Activated CD4-positive, alpha-beta T cell treated with anti-CD3 and anti-CD28 coated beads, Interleukin-2, Interleukin-6, amounts not matched to agents 100 ng/mL and 50 ng/mL, durations not matched to agents 16 hours and 8 hours (primary cell): ENCODE measurements at regions not wholly inside any gene's neighbourhood (a gene's known extent, or its start where the extent isn't known, plus 50 kb on each side); places are given as distances from the start of the nearest gene placed in this dataset.
"Not testable (repeated sequence)": the region's sequence is repeated elsewhere in the genome, so short reads cannot be mapped to it uniquely, and the experiment has no call there.

ENCODE experiments used
- DNase-seq: peaks from one replicate; pipeline ENCODE4 v3.0.0-alpha.2; 2020

DNA sequence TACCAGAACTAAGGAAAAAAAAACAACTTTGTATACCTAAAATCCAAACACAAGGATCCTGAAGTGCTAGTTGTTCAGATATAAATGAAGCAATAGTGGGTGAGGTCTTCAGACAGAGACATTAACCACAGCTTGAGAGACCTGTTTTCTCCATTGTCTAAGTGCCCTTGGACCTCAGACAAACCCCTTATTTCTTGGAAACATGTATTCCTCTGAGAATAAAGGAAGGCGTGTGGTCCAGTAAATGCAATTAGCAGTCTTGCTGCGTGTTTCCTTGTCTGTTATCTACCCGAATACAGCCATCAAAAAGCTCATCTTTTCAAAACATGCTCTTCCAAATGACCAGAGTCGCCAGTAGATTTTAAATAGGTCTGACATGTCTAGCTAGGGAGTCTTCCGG, 291.1 kb upstream of the NFIA start:
- DNase-seq: no peak

- not testable (repeated sequence) for DNase-seq
Measured at GRCh38 chr1:60773099-60773498, 309.3 kb upstream of the NFIA start.

GRCh38 chr1:60769082-60769481, 313.3 kb upstream of the NFIA start:
- no peak for DNase-seq

GRCh38 chr1:60765204-60765603, 317.2 kb upstream of the NFIA start:
- DNase-seq: peak; percentile 20

- no peak for DNase-seq
Measured at GRCh38 chr1:60764489-60764888, 317.9 kb upstream of the NFIA start.

DNA sequence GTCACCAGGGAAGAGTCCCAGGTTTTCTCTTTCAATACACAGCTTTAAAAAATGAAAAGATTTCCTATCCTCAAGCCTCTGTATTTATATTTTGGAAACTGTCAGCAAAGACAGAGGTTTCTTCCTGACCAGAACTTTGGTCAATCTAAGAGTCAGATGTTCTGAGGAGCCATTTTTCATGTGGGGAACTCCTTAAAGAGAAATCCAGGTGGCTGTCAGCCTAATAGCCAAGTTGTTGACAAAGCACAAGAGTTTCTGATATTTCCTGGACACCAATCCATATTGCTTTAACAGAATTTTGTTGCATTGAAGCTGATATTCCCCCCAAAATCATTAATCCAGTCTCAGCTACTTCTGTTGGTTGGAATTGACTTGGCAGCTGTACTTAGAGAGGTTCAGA, 318.6 kb upstream of the NFIA start:
- no peak for DNase-seq

DNA sequence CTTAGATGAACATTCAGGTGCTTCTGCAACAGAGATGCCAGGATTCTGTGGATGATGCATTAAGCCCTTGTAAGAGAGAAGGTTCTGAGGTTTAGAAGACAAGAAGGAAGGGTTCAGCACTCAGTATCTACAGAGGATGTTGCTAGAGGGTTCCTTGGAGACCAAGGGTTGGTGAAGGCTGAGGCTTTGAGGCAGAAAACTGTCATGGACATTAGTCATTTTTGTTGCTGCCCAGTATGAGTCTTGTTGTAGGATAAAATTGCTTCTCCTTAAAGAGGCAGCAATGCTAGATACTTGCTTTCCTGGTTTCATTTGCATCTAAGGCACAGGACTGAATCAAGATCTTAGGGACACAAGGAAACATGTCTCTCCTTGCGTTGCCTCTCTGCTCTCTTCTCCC, 319.4 kb upstream of the NFIA start:
- DNase-seq: no peak

GRCh38 chr1:60762176-60762575, 320.2 kb upstream of the NFIA start:
- DNase-seq: no peak

GRCh38 chr1:60759291-60759690, 323.1 kb upstream of the NFIA start:
- DNase-seq: no peak

GRCh38 chr1:60757485-60757884, 324.9 kb upstream of the NFIA start:
- DNase-seq: no peak

DNA sequence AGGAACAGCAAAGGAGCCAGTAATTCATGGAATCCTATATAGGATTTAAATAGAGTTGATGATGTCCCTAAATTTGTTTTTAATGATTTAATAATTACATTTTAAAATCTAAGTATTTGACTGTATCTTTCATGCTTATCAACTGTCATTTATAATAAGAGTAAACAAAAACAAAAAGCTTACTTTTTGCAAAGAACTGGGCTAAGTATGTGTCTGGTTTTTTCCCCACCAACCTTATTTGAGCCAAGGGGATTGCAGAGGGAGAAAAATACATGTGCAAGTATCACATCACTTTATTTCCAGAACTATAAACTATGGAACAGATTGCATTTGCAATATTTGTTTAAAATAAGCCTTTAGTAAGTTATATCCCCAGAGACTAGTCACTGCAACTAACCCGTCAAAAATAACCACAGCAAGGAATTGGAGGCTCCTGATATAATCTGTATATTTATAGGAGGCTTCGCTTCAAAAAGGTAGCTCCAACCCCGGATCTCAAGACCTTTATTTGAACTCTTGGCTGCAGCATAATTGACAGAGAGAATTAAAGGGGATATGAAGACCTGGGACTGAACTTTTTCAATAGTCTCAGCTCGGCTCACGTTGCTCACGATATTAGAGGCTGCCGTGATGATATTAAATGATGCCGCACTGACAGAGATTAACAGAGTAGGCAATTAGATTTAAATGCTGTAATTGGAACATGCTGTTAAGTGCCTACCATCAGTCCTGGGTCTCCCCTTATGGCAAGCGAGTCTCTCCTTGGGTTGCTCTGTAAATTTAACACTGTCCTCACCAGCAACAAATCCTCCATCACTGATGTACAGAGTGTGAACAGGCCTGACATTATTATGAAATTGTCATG, 329.1 kb upstream of the NFIA start:
- no peak for DNase-seq

- DNase-seq: no peak
Measured at GRCh38 chr1:60751306-60751705, 331.1 kb upstream of the NFIA start.

DNA sequence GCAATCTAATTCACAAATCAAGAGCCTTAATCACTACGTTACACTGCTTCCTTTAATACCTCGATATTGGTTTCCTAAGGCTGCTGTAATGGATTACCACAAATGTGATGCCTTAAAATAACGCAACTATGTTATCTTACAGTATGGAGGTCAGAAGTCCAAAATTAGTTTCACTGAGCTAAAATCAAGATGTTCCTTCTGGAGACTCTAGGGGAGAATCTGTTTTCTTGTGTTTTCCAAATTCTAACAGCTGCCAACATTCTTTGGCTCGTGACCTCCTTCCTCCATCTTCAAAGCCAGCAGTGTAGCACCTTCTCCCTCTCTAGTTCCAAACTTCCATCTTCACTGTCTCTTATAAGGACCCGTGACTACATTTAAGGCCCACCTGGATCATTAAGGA, 335.0 kb upstream of the NFIA start:
- DNase-seq: no peak

GRCh38 chr1:60746278-60746791, 336.0 kb upstream of the NFIA start:
- DNase-seq: no peak

DNA sequence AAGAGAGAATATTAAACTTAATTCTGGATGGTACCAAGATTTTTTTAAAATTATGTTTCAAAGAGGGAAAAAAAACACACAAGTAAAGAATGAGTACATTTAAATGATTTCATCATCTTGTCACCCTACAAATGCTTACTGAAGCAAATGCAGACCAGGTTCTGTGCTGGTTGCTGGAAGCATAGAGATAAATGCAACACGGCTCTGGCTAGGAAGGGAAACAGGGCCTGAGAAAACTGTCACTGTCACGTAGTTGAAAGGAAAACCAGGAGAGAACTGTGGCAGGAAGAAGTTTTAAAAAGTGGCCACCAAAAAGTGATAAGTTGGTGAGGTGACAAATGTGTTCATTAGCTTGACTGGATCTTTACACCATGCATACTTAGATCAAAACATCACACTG, 336.9 kb upstream of the NFIA start:
- DNase-seq: no peak

DNA sequence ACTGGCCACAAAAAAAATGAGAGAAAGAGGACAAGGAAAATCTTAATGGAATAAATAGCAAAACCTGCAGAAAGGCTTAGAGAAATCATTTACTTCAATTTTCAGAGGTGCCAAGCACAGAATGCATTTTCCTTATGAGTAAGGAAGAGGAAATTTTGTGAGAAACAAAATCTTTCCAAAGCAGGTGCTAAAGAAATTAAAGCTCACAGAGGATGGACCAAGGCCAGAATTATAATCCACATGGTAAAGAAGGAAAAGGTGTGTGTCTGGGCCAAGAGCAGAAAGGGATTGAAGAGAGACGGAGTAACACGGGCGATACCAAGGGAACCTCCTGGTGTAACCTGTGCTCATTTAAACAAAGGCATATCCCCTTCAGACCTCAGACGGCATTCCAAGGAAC, 340.0 kb upstream of the NFIA start:
- no peak for DNase-seq

GRCh38 chr1:60740154-60740553, 342.2 kb upstream of the NFIA start:
- DNase-seq: no peak

DNA sequence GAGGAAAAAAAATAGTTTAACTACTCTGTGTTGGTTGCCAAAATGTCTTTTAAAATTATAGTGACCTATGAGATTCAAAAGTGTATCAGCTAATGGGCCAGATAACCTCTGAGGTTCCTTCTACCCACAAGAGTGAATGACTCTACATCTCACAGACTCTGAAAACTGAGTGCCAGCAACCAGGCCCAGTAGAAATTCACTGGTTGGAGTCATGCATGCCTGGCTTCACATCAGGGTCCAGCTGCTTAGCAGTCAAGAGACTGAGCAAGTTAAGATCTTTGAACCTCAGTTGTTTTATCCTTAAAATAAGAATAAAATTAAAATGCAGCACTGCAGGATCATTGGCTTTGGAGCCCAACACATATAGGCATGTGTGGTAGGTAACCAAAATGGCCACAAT, 342.6 kb upstream of the NFIA start:
- no peak for DNase-seq

- no peak for DNase-seq
Measured at GRCh38 chr1:60732977-60733401, 349.4 kb upstream of the NFIA start.

DNA sequence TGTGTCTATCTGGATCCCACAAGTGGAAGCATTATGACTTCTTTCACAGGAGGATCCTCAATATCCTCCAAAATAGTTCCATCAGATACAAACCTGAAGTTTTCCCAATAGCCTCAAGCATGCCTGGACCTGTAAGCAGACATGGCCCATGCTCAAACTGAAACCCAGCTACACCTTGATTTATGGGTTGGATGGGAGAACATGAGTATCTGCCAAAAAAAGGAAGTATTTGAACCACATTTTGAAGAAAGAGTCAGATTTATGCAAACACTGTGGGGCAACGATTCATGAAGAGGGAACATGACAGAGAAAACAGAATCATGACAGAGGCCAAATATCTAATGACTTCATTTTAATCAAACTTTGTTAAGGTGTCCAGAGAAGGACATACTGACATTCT, 351.0 kb upstream of the NFIA start:
- no peak for DNase-seq

DNA sequence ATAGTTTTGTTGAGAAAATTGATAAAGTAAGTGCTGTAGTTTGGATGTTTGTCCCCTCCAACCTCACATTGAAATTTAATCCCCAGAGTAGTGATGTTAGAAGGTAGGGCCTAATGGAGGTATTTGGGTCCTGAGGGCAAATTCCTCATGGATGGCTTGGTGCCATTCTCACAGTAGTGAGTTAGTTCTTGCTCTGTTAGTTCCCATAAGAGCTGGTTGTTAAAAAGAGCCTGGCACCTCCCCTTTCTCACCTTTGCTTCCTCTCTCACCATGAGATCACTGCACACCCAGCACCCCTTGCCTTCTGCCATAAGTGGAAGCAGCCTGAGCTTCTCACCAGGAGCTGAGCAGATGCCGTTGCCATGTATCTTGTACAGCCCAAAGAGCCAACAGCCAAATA, 354.8 kb upstream of the NFIA start:
- no peak for DNase-seq

DNA sequence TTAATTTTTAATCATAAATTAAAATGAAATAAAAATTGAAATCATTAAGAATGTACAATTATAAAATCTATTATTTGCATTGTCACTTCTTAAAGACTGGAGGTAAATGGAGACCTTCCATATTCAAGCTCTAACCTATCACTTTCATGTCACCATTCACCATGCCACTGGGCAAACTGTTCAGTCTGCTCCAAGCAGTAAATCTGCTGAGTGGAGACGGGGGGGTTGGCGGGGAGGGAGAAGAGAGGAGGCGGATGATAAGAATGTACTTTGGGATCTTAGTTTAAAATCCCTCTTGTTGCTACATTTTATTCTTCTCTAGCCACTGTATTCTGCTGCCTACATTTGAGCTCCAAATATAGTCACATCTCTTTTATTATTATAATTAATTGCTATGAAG, 365.9 kb upstream of the NFIA start:
- DNase-seq: no peak

DNA sequence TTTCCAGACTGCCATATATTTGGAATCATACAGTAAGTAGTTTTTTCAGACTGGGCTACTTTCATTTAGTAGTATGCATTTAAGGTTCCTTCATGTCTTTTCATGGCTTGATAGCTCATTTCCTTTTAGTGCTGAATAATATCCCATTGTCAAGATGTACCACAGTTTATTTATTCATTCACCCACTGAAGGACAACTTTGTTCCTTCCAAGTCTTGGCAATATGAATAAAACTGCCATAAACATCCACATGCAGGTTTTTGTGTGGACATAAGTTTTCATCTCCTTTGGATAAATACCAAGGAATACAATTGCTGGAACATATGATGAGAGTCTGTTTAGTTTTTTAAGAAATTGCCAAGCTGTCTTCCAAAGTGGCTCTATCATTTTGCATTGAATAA, 366.4 kb upstream of the NFIA start:
- DNase-seq: no peak

- no peak for DNase-seq
Measured at GRCh38 chr1:60709426-60709825, 372.9 kb upstream of the NFIA start.

GRCh38 chr1:60705026-60705425, 377.3 kb upstream of the NFIA start:
- DNase-seq: no peak
